ENCODE measurements at regions not wholly inside any gene's neighbourhood (a gene's known extent, or its start where the extent isn't known, plus 50 kb on each side); places are given as distances from the start of the nearest gene placed in this dataset.

DNA sequence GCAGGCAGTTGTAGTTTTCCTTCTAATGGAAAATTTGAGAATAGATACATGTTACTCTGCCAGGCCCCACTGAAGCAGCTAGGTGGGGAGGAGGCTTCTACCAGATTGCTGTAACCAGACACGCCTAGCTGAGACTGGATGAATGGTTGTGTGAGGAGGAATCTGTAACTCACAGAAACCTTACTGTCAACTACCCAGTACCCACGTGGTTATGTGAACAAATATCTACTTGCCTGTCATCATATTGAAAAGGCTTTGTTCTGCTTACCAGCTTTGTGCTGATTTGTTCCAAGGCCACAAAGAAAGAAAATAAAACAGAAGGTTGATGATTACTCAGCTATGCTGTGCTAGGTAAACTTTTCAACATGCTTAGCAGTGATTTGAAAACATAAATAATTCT lies 167.2 kb downstream of the CAPZA3 start:
- no peak for DNase-seq

DNA sequence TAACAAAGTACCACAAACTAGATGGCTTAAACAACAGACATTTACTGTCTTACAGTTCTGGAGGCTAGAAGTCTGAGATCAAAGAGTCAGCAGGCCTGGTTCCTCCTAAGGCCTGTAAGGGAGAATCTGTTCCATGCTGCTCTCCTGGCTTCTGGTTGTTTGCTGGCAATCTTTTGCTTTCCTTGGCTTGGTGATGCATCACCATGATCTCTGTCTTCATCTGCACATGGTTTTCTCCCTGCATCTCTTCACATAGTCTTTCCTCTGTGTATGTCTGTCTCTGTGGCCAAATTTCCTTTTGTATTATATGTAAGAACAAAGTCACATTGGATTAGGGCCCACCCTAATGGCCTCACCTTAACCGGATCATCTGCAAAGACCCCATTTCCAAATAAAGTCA lies 168.5 kb downstream of the CAPZA3 start:
- DNase-seq, result no peak

DNA sequence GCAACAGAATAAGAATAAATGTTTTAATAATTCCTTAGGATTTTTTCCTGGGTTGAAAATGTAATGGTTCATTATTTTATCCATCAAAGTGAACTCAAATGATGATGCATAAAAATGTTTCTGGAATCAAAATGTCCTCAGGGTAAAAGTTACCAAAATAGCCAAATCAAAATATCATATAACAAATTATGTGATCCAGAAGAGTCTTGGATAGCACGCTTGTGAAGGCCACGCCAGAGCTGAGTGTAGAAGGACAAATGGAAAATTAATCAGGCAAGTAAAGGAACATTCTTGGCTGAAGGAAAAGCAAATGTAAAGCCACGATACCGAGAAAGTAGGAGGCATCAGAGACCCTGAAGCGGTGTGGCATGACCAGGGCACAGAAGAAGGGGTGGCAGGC lies 169.2 kb downstream of the CAPZA3 start:
- DNase-seq, result no peak

DNA sequence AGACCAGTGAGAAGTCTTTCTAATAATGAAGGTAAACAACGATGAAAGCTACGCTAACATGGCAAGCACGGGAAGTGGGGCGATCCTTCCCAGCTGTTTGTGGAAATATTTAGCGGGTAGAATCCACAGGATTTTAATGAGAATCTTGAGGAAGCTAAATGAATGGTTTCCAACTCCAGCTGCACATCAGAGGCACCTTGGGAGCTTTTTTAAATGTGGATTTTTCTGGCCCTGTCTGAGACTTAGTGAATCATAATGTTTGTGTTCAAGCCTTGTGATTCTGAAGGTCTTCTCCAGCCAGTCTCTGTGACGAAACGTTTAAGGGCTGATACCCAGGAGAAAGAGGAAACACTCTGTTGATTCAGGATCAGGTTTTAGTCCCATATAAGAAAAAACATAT lies 169.8 kb downstream of the CAPZA3 start:
- no peak for DNase-seq

DNA sequence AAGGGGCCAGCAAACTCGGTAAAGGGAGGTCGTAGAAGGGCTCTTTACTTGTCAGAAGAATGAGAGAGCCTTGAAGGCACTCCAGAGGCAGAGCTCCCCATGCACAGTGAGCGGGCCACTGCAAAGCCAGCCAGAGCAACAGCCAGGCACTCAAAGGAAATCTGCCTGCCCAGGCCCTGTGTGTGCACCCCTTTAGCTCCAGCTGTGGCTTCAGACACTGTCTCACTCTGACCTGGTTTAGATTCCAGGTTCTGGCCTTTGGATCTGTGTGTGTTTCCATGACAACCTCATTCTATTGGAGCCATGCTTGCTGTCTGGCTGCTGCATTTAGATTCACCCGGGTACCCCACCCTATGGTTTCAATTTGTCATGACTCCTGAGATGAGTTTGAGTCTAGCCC lies 170.3 kb downstream of the CAPZA3 start:
- DNase-seq, result no peak

DNA sequence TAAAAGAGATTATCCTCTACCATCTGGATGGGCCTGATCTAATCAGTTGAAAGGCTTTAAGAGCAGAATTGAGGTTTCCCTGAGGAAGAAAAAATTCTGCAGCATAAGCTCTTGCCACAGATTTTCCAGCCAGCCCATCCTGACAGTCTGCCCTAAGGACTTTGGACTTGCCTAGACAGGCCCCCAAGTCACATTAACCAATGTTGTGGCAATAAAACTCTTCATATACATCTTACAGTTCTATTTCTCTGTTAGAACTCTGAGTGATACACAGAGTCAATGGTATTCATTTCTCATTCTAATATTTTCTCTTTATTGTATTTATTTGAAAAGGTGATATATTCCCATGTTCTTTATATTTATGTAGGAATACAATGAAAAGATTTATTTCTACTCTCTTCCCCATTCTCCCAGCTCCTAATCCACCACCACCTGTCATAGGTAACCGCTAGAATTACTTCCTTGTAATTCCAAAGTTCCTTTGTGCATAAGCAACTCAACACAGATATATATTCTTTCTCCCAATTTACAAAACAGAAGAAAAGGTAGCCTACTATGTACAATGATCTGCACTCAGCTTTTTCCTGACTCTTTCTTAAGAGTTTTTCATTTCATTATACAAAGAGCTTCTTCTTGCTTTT lies 182.1 kb downstream of the CAPZA3 start:
- DNase-seq, result no peak

DNA sequence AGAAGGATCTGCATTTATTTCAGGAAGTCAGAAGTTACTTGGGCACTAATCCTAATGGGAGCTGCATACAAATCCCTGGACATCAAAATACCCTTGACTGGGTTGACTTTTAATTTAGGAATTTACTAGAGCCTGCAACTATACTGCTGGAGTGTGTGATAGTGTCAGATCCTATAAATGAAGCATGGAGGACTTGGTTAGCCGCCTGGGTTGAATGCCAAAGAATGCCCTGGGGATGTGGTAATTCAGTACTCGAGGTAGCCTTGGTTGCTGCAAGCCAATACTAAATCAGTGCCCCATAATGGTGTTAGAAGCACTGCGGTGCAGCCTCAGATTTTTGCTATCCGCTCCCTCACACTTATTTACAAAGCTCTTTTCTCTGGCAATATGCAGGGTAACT lies 184.9 kb downstream of the CAPZA3 start:
- DNase-seq, result no peak

DNA sequence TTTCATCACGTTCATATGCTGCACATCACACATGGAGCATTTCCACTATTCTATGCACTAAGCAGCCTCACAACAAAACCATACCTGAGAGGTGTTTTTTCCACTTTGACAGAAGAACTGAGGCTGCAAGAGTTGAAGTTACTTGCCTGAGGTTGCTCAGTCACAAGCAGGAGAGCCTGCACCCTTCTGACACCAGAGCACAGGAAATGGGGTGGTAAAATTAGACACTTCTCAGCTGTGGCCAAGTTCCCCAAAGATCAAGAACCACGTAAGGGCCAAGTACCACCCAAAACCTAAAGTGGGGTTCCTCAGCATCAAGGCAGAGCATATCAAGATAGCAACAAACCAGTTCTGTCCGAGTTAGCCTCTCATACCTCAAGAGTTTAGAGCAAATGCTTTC lies 185.8 kb downstream of the CAPZA3 start:
- DNase-seq, result no peak

DNA sequence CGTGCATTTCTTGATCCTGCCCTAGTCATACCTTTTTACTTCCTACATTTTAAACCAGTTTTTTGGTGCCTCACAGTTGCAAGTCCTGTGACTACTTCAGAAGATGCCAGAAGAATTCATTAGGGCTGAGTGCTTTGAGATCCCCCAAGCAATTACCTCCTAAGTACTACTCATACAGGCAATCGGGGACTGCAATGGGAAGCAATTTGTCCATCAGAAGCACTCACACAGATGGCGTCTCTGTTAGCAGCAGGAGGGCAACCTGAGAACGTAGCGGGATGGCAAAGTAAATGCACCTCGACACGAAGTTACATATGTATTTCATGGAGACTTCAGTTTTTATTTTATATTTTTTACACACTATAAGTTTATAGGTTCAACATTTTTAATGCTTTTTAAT lies 188.3 kb downstream of the CAPZA3 start:
- no peak for DNase-seq

DNA sequence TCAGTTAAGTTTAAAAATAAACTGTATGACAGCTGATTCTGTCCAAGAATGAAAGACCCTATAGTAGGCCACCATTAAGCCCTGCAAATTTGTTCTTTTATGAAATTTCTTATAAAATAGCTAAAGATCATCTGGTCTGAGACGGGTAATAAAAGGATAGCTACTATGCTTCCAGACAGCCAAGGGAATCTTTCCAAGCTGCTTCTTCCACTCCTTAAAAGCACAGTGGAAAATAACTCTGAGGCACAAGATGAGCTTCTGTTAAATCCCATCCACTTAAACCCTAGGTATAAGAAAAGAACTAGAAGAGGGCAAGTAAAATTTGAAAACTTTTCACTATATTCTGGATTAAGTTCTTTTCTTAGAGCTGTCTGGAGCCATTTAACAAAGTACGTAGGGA lies 194.3 kb downstream of the CAPZA3 start:
- DNase-seq, result no peak

DNA sequence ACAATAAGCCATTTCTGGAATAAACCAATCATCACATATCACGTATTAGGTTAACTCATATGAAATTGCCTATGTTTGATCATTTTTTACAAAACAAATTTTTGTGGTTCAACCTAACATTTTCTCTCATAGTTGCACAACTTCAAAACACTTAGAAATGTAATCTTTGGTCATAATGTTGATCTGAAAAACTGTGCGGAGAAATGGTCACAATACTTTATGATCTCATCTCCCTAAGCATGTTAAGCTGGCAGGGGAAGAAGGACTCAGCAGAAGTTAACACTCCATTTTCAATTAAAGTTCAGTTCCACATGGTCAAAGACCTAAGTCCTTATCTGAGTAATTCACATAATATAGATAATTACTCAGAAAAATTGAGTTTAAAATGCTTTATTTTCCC lies 194.8 kb downstream of the CAPZA3 start:
- no peak for DNase-seq

DNA sequence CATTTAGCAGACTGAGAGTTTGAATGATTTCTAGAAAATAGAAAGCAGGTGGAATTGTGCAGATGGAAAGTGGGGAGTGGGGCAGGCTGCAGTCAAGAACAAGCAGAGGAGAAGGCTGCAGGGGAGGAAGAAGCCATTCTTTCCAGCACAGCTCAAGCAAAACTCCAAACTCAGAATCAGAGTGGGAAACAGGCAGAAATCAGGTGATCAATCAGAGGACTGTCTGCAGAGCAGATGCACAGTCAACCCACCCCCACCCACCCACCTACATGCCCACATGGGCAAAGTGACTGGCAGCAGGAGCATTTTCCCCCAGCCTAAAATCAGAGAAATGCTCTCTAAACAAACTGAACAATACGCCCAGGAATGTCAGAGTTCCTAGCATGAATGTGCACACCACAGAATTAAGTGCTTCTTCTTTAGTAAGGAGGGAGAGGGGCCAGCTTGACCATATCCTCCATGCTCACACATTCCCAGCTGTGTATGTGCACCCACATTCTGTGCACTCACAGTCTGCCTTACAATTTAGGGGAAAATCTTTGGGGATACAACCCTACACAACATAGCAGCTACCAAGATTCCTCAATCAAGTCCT lies 194.1 kb upstream of the PLEKHA5 start:
- no peak for DNase-seq

DNA sequence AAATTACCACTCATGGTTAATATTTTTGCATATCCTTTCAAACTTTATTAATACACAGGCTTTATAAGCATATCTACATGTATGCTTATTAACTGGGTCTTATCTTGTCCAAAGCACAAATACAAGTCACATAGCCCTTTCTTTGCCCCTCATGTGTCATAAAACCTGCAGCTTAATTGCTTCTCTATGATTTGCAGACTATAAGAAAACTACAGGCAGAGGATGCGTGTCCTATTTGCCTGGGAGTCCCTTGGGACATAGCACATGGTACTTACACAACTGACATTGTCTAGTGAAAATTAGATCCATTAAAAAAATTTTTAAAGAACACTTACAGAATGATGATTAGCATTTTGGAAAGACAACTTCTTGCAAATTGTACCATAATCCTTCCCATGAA lies 190.5 kb upstream of the PLEKHA5 start:
- peak; percentile 11 to 24 for DNase-seq

DNA sequence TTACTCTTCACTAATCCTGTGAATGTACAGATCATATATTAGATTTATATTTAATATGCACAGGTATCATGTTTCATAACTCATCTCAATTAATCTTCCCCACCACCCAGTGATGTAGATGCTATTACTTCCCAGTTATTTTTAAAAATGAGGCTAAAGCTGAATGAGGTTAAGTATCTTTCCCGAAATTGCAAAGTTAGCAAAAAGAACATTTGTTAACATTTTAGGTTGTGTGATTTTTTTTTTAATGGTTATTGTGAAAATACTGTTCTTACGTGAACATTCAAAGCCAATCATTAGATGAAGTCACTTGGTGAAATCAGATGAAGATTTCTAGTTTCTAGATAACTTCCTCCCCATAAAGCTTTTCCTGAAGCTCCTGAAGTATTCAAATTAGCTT lies 186.9 kb upstream of the PLEKHA5 start:
- DNase-seq, result no peak

DNA sequence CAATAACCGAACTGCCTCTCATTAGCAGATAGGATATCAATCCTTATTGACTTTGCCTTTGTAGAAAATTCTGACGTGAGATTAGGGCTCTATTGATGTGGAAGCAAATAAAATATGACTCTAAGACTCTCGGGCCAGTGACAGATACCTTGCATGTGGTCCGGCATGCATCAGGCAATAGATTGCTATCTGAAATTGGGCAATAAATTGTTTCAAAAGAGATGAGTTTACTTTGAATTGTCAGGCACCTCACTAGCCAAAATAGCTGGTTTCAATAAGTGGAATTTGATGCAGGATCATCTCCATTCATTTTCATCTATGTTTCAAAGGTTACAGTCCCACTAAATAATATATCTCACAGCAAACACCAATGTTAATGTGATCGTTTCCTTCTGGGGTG lies 186.3 kb upstream of the PLEKHA5 start:
- no peak for DNase-seq

DNA sequence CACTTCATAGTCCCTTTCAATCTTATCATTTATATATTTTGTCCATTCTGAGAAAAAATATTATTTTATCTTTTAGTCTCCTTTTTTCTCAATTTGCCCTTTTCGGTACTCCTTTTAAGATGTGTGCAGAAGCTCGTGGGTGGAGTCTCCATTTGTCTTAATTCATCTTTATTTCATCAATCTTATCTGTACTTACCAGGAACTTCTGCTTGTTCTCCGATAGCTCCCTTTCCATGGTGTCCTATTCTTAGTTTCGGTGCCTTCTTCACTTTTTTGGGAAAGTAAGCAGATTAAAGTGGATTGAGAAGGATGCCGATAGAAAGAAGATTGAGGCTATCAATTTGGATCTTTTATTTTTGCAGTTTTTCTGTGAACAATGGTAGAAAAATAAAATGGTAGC lies 183.4 kb upstream of the PLEKHA5 start:
- no peak for DNase-seq

DNA sequence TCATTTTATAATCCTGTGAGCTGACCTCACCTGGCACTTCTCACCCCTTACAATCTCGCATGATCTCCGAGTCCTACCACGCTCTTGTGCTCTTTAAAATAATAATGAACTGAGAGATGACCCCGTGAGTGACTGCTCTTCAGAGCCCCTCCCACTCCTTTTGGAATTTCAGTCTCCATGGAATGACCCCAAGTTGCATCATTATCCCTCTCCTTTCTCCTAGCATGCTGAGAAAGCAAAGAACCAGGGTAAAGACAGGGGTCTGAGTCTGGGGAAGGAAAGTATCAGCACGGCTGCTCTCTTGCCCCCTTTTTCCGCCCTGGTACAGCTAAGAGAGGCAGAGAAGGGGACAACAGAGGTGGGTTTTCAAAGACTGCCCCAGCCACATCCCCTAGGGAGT lies 178.3 kb upstream of the PLEKHA5 start:
- no peak for DNase-seq

DNA sequence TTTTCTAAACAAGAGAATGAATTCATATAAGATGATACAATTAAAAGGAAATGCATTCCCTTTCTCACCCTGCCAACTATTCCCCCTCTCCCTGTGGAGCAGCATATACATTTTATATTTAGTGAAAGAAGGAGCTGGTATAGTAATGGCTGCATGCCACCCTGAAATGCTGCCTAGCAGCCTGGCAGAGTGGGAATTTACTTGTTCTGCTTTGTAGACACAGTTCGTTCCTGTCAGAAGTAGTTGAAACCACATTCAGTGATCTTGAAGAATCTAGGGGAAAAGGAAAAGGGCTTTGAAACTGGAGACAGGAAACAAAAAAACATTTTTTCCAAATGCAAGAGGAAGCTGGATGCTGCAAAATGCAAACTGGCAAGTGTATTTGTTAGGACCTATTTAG lies 176.0 kb upstream of the PLEKHA5 start:
- DNase-seq, result no peak

DNA sequence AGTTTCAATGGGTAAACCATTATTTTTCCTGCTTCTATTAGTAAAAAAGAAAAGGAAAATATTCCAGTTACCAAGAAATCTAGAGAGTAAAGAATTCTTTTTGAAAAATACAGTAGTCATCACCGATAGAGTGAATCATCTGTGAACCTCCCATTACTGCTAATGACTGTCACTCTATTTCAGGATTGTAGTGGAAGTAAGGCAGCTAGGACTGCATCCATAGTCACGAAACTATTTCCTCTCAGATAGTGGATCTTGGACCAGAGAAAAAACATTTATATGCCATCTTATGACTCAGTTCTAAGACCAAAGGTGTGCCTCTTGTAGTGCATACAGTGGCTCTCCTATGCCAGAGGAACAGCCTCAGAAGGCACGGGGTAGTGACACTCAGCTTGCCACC lies 173.9 kb upstream of the PLEKHA5 start:
- no peak for DNase-seq

DNA sequence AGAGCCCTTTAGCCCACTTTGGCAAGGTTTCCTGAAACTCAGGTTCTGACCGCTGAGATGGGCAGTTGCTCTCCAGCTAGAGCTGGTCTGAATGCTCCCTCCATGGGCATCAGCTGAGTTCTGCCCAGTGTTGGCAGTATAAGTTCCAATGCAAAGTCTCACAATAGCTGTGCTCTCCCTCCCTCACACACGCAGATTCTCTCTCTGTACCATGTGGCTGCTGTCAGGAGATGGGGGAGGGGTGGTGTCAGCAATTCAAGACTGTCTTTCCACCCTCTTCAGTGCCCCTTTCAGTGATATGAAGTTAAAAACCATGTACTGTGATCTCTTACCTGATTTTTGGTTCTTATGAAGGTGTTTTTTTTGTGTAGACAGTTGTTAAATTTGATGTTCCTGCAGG lies 164.3 kb upstream of the PLEKHA5 start:
- no peak for DNase-seq

DNA sequence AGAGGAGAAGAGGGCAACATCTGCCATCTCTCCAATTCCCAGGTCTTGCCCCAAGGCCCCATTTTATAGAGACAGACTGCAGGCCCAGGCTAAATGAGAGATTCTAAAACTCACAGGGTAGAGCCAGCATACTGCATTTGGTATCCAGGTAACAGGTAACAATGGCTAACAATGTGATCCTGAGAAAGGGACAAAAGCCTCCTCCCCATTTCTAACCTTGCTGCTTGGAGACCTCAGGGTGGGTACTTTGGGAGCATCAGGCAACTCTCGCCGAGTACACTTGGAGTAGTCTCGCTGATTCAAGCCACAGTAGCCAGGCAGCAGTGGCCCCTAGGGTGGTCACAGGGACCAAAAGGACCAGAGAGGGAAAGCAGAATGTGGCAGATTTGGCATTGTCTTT lies 162.6 kb upstream of the PLEKHA5 start:
- DNase-seq, result no peak

DNA sequence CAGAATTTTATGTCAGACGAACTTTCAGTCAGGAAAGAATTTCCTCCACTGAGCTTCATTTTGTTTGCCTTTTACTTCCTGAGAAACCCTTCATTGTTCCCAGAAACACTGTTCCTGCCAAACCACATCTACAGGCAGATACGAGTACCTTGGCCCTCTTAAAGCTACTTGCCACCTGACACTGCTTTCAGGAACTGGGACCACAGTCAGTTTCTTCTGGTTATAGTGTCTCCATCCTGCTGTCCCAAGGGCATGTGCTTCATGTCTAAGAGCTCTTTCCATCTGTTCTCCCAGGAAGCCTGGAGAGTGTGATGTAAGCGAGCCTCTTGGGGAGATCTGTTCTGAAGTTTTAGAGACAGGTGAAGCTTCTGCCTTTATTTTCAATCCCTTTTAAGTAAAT lies 161.7 kb upstream of the PLEKHA5 start:
- DNase-seq, result no peak

DNA sequence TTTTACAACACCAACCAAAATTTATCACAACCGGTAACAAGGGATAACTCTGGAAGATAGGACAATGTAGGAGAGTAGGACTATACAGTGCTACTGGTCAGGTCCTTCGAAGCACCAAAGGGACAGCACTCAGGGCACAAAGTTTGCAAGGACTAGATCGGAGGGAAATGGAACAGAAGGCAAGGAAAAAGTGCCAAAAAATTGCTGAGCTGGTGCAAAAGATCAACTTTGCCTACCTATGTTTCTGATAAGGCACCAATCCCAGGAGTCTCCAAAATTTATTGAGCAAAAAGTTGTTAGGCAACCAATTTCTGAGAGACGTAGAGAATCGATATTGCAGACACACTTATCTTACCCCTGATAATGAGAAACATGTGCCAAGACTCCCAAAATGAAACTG lies 160.0 kb upstream of the PLEKHA5 start:
- DNase-seq, result no peak

DNA sequence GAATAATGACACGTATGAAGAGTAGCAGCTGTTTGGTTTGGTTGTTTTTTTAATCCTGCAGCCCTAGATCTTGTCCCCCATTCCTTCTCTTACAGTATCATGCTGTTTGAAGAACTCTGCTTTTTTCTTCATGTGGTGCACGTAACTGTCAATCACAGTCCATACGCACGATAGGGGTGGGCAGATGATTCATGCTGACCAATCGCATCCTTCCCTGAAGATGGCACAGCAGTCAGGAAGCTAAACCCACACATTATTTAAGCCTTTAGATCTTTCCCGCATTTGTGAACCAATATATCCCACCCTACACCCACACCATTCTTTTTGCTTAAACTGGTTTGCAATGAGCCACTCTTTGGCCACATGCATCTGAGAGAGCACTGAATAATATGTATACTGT lies 158.9 kb upstream of the PLEKHA5 start:
- DNase-seq, result no peak

DNA sequence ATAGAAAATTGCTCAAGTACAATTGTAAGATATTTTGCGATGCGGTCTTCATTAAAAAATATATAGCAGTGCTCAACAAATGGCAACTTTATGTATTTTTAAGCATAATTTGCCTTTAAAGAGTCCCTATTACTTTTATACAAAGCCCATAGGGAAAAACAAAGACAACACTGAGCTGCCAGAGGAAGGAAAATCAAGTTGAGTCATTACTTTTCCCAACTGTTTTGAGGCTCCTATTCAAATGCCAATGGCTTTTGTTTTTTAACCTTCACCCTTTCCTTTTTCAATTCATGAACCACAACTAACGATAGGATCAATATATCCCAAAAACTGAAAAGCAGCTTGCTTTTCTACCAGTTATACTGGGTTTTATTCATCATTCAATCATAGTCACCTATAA lies 157.6 kb upstream of the PLEKHA5 start:
- no peak for DNase-seq

DNA sequence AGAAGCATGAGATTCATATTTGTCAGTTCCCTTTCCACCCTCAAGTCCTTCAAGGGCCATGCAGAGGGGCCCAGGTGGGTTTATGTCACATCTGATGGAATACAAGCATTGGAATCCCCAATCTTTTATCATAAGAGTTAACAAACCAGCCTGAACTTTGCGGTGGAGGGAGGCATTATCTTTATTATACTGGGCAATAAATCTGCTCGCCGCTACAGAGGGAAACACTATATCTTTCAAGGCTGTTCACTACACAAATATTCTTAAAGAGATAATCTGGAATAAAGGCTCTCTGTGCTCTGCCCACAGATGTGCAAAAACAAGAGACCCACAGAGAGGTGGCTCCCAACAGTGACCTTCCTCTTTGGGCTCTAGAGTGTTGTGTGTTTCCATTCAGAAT lies 153.6 kb upstream of the PLEKHA5 start:
- no peak for DNase-seq

Data from NCI-H1930 (cell line).